ENCODE measurements at regions not wholly inside any gene's neighbourhood (a gene's known extent, or its start where the extent isn't known, plus 50 kb on each side); places are given as distances from the start of the nearest gene placed in this dataset.
"Not testable (repeated sequence)": the region's sequence is repeated elsewhere in the genome, so short reads cannot be mapped to it uniquely, and the experiment has no call there.

DNA sequence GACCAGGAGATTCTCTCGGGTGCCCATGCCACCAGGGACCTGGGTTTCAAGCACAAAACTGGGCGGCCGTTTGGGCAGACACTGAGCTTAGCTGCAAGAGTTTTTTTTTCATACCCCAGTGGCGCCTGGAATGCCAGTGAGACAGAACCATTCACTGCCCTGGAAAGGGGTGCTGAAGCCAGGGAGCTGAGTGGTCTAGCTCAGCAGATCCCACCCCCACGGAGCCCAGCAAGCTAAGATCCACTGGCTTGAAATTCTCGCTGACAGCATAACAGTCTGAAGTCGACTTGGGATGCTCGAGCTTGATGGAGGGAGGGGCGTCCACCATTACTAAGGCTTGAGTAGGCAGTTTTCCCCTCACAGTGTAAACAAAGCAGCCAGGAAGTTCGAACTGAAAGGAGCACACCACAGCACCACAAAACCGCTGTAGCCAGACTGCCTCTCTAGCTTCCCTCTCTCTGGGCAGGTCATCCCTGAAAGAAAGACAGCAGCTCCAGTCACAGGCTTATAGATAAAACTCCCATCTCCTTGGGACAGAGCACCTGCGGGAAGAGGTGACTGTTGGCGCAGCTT is 157.7 kb downstream of the GIPC2 start:
- H3K27me3 ChIP-seq (replicated peaks in 2 of 5; ENCODE audit: control insufficient read depth in 4 of 5, insufficient read depth in 5 of 5, low read length in 4 of 5); POLR2A ChIA-PET; H3K9me3 ChIP-seq (ENCODE audit: control extremely low read depth in 1 of 5, control insufficient read depth in 4 of 5, insufficient read depth in 2 of 5, low read depth in 1 of 5, low read length in 4 of 5); H3K4me3 ChIP-seq (ENCODE audit: control insufficient read depth in 1 of 7, extremely low read depth in 1 of 7, insufficient read depth in 4 of 7, low read depth in 2 of 7, low read length in 6 of 7); H3K27ac ChIP-seq (ENCODE audit: insufficient read depth in 1 of 2, low read depth in 1 of 2, low read length in 2 of 2, poor library complexity in 1 of 2, severe bottlenecking in 2 of 2); H3K36me3 ChIP-seq (ENCODE audit: control insufficient read depth in 4 of 4, insufficient read depth in 4 of 4, low read length in 3 of 4); H3K4me1 ChIP-seq (ENCODE audit: control extremely low read depth in 1 of 4, control insufficient read depth in 4 of 4, insufficient read depth in 4 of 4, low read length in 3 of 4); CTCF ChIA-PET: not testable (repeated sequence)
- peak in 1 of 3 donors; percentile 0 for DNase-seq
- 80% methylated on average over 13 of the region's 13 CpGs for WGBS (ENCODE audit: insufficient coverage)

DNA sequence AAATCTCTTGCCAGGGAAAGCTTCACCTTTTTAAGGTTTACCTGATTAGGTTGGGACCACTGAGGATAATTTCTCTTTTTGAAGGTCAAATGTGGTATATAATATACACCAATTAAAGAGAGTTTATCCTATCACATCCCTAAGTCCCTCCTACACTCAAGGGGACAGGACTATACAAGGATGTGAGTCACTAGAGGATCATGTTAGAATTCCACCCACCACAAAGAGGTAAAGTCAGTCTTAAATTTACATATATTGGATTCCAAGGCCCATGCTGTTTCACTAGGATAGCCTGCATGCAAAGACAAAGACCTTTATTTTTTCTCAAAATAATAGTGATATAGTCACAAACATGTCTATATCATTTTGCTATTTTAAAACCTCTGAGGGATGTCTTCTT is 164.4 kb downstream of the GIPC2 start:
- ChIA-PET POLR2A (no interaction called here), CTCF (interaction anchor here (1.8 kb wide), 1 partner anchor 17 kb away, joined by 3 read pairs; no protein-coding TSS in a partner anchor)
- Histone ChIP-seq H3K36me3 (ENCODE audit: control insufficient read depth in 4 of 4, insufficient read depth in 4 of 4, low read length in 3 of 4) (no peaks in the 10 kb centered on the region), H3K27me3 (replicated peaks in 2 of 5; ENCODE audit: control insufficient read depth in 4 of 5, insufficient read depth in 5 of 5, low read length in 4 of 5) (no peaks in the 10 kb centered on the region), H3K9me3 (ENCODE audit: control extremely low read depth in 1 of 5, control insufficient read depth in 4 of 5, insufficient read depth in 2 of 5, low read depth in 1 of 5, low read length in 4 of 5) (peaks cover 0 to 12% (median 0%) of the 10 kb centered on the region in 5 experiments), H3K4me1 (ENCODE audit: control extremely low read depth in 1 of 4, control insufficient read depth in 4 of 4, insufficient read depth in 4 of 4, low read length in 3 of 4) (no peaks in the 10 kb centered on the region), H3K27ac (ENCODE audit: insufficient read depth in 1 of 2, low read depth in 1 of 2, low read length in 2 of 2, poor library complexity in 1 of 2, severe bottlenecking in 2 of 2) (no peak overlapping the region), H3K4me3 (ENCODE audit: control insufficient read depth in 1 of 7, extremely low read depth in 1 of 7, insufficient read depth in 4 of 7, low read depth in 2 of 7, low read length in 6 of 7) (no peak overlapping the region)
- no peak for DNase-seq

DNA sequence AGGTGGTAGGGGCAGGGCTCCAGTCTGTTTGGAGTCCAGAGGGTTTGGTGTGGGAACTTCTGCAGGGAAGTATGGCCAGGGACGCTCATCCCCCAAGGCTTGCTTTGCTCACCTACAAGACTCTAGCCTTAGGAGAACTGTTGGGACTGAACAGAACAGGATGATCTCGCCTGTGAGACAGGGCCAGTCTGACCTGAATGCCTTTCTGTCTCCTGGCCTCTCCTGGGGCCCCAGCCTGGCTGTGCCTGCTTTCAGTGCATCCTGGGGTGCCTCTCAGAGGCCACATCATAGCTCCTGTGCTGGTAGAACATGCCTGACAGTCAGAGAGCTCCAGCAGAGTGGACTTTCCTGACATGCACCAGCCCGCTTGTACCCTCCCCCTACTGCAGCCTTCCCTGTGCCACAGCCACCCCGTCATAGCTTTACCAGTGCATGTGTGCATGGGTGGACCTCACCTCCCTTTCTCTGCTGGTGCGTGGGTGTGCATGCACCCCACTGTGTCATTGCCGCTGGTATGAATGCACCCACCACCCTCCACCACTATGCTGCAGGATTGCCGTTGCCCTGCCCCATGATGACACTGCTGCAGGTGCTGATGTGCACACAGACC is 165.8 kb downstream of the GIPC2 start:
- H3K4me3 ChIP-seq (ENCODE audit: control insufficient read depth in 1 of 7, extremely low read depth in 1 of 7, insufficient read depth in 4 of 7, low read depth in 2 of 7, low read length in 6 of 7), result no peak overlapping the region
- H3K27ac ChIP-seq (ENCODE audit: insufficient read depth in 1 of 2, low read depth in 1 of 2, low read length in 2 of 2, poor library complexity in 1 of 2, severe bottlenecking in 2 of 2), result no peak overlapping the region
- WGBS (ENCODE audit: insufficient coverage), result 97% methylated on average over 7 of the region's 7 CpGs
- no peaks in the 10 kb centered on the region for H3K36me3 ChIP-seq (ENCODE audit: control insufficient read depth in 4 of 4, insufficient read depth in 4 of 4, low read length in 3 of 4)
- H3K4me1 ChIP-seq (ENCODE audit: control extremely low read depth in 1 of 4, control insufficient read depth in 4 of 4, insufficient read depth in 4 of 4, low read length in 3 of 4), result no peaks in the 10 kb centered on the region
- ChIA-PET CTCF (no interaction called here), POLR2A (no interaction called here)
- H3K27me3 ChIP-seq (replicated peaks in 2 of 5; ENCODE audit: control insufficient read depth in 4 of 5, insufficient read depth in 5 of 5, low read length in 4 of 5), result no peaks in the 10 kb centered on the region
- DNase-seq, result no peak
- peaks cover 0 to 12% (median 0%) of the 10 kb centered on the region in 5 experiments for H3K9me3 ChIP-seq (ENCODE audit: control extremely low read depth in 1 of 5, control insufficient read depth in 4 of 5, insufficient read depth in 2 of 5, low read depth in 1 of 5, low read length in 4 of 5)

GRCh38 chr1:78214334-78214733 is 168.6 kb downstream of the GIPC2 start:
- no peak overlapping the region for H3K4me3 ChIP-seq (ENCODE audit: control insufficient read depth in 1 of 7, extremely low read depth in 1 of 7, insufficient read depth in 4 of 7, low read depth in 2 of 7, low read length in 6 of 7)

DNA sequence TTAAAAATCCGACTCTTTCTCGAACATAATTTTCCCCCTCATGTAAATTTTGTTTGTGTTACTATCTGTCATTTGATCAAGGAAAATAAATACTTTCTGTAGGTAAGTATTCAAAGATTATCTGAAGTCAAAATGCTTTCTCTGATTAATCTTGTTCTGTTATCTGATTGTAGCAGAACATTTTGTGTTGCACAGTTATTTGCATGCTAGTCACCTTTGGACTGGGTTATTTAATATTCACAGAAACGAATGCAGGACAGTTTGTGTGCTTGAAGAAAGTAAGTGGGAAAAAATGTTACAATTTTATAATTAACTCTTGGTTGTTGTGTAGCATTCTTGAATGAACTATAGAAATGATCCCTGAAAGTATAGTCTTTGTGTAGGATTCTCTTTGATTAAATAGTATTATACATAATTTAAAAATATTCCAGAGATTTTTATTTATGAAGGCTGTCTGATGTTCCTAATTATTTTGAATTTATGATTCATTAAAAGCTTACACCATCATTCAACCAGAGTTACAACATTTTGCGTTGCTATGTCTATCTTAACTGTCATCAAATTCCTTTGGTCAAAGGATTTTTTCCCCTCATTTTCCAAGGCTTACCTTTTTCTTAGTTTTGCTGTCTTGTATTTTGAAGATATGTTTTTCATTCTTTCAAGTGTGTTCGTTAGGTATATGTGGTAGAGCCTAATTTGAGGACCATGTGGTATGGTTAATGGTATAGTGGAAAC is 176.6 kb downstream of the GIPC2 start:
- POLR2A ChIA-PET, result no interaction called here
- H3K4me1 ChIP-seq (ENCODE audit: control extremely low read depth in 1 of 4, control insufficient read depth in 4 of 4, insufficient read depth in 4 of 4, low read length in 3 of 4), result no peaks in the 10 kb centered on the region
- H3K27ac ChIP-seq (ENCODE audit: insufficient read depth in 1 of 2, low read depth in 1 of 2, low read length in 2 of 2, poor library complexity in 1 of 2, severe bottlenecking in 2 of 2), result no peak overlapping the region
- DNase-seq, result no peak
- no peak overlapping the region for H3K4me3 ChIP-seq (ENCODE audit: control insufficient read depth in 1 of 7, extremely low read depth in 1 of 7, insufficient read depth in 4 of 7, low read depth in 2 of 7, low read length in 6 of 7)
- WGBS (ENCODE audit: insufficient coverage), result 100% methylated on average over 1 of the region's 5 CpGs
- peaks cover 0 to 4% (median 0%) of the 10 kb centered on the region in 5 experiments for H3K9me3 ChIP-seq (ENCODE audit: control extremely low read depth in 1 of 5, control insufficient read depth in 4 of 5, insufficient read depth in 2 of 5, low read depth in 1 of 5, low read length in 4 of 5)
- no peaks in the 10 kb centered on the region for H3K27me3 ChIP-seq (replicated peaks in 2 of 5; ENCODE audit: control insufficient read depth in 4 of 5, insufficient read depth in 5 of 5, low read length in 4 of 5)
- no peaks in the 10 kb centered on the region for H3K36me3 ChIP-seq (ENCODE audit: control insufficient read depth in 4 of 4, insufficient read depth in 4 of 4, low read length in 3 of 4)
- CTCF ChIA-PET, result no interaction called here

More at GRCh38 chr1:78214334-78214733, 168.6 kb downstream of the GIPC2 start:
- DNase-seq, result no peak
- Histone ChIP-seq H3K9me3 (ENCODE audit: control extremely low read depth in 1 of 5, control insufficient read depth in 4 of 5, insufficient read depth in 2 of 5, low read depth in 1 of 5, low read length in 4 of 5) (peaks cover 0 to 12% (median 0%) of the 10 kb centered on the region in 5 experiments), H3K36me3 (ENCODE audit: control insufficient read depth in 4 of 4, insufficient read depth in 4 of 4, low read length in 3 of 4) (no peaks in the 10 kb centered on the region), H3K27me3 (replicated peaks in 2 of 5; ENCODE audit: control insufficient read depth in 4 of 5, insufficient read depth in 5 of 5, low read length in 4 of 5) (no peaks in the 10 kb centered on the region), H3K4me1 (ENCODE audit: control extremely low read depth in 1 of 4, control insufficient read depth in 4 of 4, insufficient read depth in 4 of 4, low read length in 3 of 4) (no peaks in the 10 kb centered on the region), H3K27ac (ENCODE audit: insufficient read depth in 1 of 2, low read depth in 1 of 2, low read length in 2 of 2, poor library complexity in 1 of 2, severe bottlenecking in 2 of 2) (no peak overlapping the region)
- no CpG with 5 or more reads among the region's 4 CpGs for WGBS (ENCODE audit: insufficient coverage)
- ChIA-PET POLR2A (no interaction called here), CTCF (no interaction called here)

- no peaks in the 10 kb centered on the region for H3K4me1 ChIP-seq (ENCODE audit: control extremely low read depth in 1 of 4, control insufficient read depth in 4 of 4, insufficient read depth in 4 of 4, low read length in 3 of 4)
- ChIA-PET POLR2A (no interaction called here), CTCF (no interaction called here)
- no peaks in the 10 kb centered on the region for H3K36me3 ChIP-seq (ENCODE audit: control insufficient read depth in 4 of 4, insufficient read depth in 4 of 4, low read length in 3 of 4)
- DNase-seq, result no peak
- H3K4me3 ChIP-seq (ENCODE audit: control insufficient read depth in 1 of 7, extremely low read depth in 1 of 7, insufficient read depth in 4 of 7, low read depth in 2 of 7, low read length in 6 of 7), result no peak overlapping the region
- H3K27me3 ChIP-seq (replicated peaks in 2 of 5; ENCODE audit: control insufficient read depth in 4 of 5, insufficient read depth in 5 of 5, low read length in 4 of 5), result no peaks in the 10 kb centered on the region
- H3K9me3 ChIP-seq (ENCODE audit: control extremely low read depth in 1 of 5, control insufficient read depth in 4 of 5, insufficient read depth in 2 of 5, low read depth in 1 of 5, low read length in 4 of 5), result peaks cover 0 to 4% (median 0%) of the 10 kb centered on the region in 5 experiments
- H3K27ac ChIP-seq (ENCODE audit: insufficient read depth in 1 of 2, low read depth in 1 of 2, low read length in 2 of 2, poor library complexity in 1 of 2, severe bottlenecking in 2 of 2), result no peak overlapping the region
Measured at GRCh38 chr1:78222960-78223358, 177.2 kb downstream of the GIPC2 start.

DNA sequence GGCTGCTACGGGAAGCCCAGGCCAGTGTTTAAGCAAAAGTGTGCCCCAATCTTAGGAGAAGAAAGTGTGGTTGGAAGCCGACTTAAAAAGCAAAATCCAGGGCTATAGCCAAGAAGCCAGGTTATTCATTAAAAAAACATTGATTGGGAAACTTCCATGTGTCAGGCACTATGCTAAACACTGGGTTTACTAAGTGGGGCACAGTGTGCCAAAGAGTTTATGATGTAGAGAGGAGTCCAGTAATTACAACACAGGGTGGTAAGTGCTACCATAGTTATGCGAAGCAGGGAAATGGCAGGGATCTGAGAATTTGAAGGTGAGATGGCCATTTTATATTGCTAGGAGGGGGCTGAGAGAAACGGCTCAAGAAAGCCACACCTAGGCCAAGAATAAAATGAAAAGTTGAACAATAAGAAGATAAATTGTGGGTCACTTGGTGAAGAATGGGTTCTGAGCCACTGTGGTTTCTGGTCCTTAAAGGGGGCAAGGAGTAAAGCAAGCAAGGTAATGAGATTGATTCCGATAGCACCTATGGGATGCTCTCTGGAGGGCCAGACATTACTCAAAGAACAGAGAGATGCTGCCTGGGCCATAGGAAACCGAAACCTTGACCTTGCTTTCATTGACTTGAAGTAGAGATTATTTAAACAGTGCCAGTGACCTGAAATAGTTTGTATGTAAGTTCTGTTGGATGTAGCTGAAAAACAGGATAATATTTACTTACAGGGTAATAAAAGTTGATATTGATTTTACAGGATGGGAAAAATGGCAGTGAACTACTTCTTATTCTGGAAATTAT is 177.8 kb downstream of the GIPC2 start:
- CTCF ChIA-PET, result no interaction called here
- POLR2A ChIA-PET, result no interaction called here
- Histone ChIP-seq H3K9me3 (ENCODE audit: control extremely low read depth in 1 of 5, control insufficient read depth in 4 of 5, insufficient read depth in 2 of 5, low read depth in 1 of 5, low read length in 4 of 5) (peaks cover 0 to 4% (median 0%) of the 10 kb centered on the region in 5 experiments), H3K27ac (ENCODE audit: insufficient read depth in 1 of 2, low read depth in 1 of 2, low read length in 2 of 2, poor library complexity in 1 of 2, severe bottlenecking in 2 of 2) (no peak overlapping the region), H3K36me3 (ENCODE audit: control insufficient read depth in 4 of 4, insufficient read depth in 4 of 4, low read length in 3 of 4) (no peaks in the 10 kb centered on the region), H3K27me3 (replicated peaks in 2 of 5; ENCODE audit: control insufficient read depth in 4 of 5, insufficient read depth in 5 of 5, low read length in 4 of 5) (no peaks in the 10 kb centered on the region), H3K4me3 (ENCODE audit: control insufficient read depth in 1 of 7, extremely low read depth in 1 of 7, insufficient read depth in 4 of 7, low read depth in 2 of 7, low read length in 6 of 7) (no peak overlapping the region), H3K4me1 (ENCODE audit: control extremely low read depth in 1 of 4, control insufficient read depth in 4 of 4, insufficient read depth in 4 of 4, low read length in 3 of 4) (no peaks in the 10 kb centered on the region)
- no peak for DNase-seq
- WGBS (ENCODE audit: insufficient coverage), result 96% methylated on average over 6 of the region's 6 CpGs
